ENCODE measurements at regions not wholly inside any gene's neighbourhood (a gene's known extent, or its start where the extent isn't known, plus 50 kb on each side); places are given as distances from the start of the nearest gene placed in this dataset.

DNA sequence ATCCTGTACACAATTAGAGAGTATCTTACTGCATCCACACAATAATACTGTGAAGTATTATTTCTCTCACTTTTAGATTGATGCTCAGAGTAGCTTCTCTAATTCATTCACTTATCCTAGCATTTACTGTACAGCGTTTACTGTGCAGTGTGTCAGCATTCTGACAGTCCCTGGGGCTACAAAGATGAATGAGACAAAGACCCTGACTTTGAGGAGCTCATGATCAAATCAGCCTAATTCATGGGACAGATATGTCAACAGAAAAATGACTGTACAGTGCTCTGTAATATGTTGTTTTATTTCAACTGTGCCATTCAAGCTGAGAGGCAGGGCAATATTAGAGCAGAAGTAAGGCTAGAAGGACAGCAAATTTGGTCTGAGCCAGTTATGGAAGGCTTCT lies 152.5 kb downstream of the ZNF648 start:
- H3K79me2 ChIP-seq (ENCODE audit: insufficient read depth) = no peaks in the 10 kb centered on the region
- no peaks in the 10 kb centered on the region for H3K9me3 ChIP-seq
- H2AFZ ChIP-seq (ENCODE audit: low read depth) = no peak overlapping the region
- 0% methylated on average over 1 of the region's 1 CpG for WGBS (ENCODE audit: low lambda C conversion rate)
- H3K4me2 ChIP-seq = no peak overlapping the region
- no peaks in the 10 kb centered on the region for H3F3A ChIP-seq (replicated peaks; ENCODE audit: insufficient read depth)
- POLR2A ChIA-PET = no interaction called here
- H3K27ac ChIP-seq (ENCODE audit: low read depth in 2 of 2, low read length in 1 of 2) = no peak overlapping the region
- DNase-seq = no peak
- H3K4me3 ChIP-seq (ENCODE audit: low read depth in 2 of 2, low read length in 1 of 2) = no peak overlapping the region
- no peaks in the 10 kb centered on the region for H4K20me1 ChIP-seq (ENCODE audit: insufficient read depth)
- CTCF ChIA-PET = interaction anchor here (0.9 to 1.2 kb wide), 2 partner anchors 172 to 486 kb away, joined by 3 read pairs; no protein-coding TSS in a partner anchor
- H3K4me1 ChIP-seq (ENCODE audit: control insufficient read depth in 1 of 2, insufficient read depth in 2 of 2, low read depth in 1 of 2, low read length in 1 of 2) = no peaks in the 10 kb centered on the region
- no peak overlapping the region for H3K9ac ChIP-seq
- no peaks in the 10 kb centered on the region for H3K9me2 ChIP-seq
- TF ChIP-seq RCOR1 (IDR thresholded peaks at IDR 0.05; ENCODE audit: low read length) (no peak), POLR2AphosphoS5 (IDR thresholded peaks at IDR 0.05; ENCODE audit: low read depth, low read length) (no peak), ELF1 (IDR thresholded peaks at IDR 0.05) (no peak), SMC3 (IDR thresholded peaks at IDR 0.05; ENCODE audit: low read depth, low read length) (no peak), NFIC (IDR thresholded peaks at IDR 0.05; ENCODE audit: borderline replicate concordance) (no peak), RXRA (IDR thresholded peaks at IDR 0.05; ENCODE audit: borderline replicate concordance, low read depth) (no peak)
- H3K36me3 ChIP-seq (replicated peaks in 1 of 2; ENCODE audit: control insufficient read depth in 1 of 2, insufficient read depth in 2 of 2, low read length in 1 of 2) = no peaks in the 10 kb centered on the region
- H3K27me3 ChIP-seq (ENCODE audit: insufficient read depth) = no peaks in the 10 kb centered on the region

DNA sequence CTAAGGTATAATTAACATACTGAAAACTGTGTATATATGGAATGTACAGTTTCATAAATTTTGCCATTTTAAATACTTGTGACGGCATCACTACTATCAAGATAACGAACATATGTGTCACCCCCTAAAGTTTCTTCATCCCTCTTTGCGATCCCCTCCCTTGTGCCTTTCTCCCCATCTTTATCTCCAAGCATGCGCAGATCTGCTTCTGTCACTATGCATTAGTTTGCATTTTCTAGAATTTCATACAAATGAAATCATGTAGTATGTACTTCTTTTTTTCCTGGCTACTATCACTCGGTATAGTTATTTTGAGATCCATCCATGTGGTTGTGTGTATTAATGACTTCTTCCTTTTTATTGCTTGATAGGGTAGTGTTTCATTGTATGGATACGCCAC lies 154.9 kb downstream of the ZNF648 start:
- 28% methylated on average over 6 of the region's 6 CpGs for WGBS (ENCODE audit: low lambda C conversion rate)
- no peak for DNase-seq
- Histone ChIP-seq H3K9me3 (0 out of 2 replicates have a peak, but pooled peaks cover 4% of the 10 kb centered on the region), H3F3A (replicated peaks; ENCODE audit: insufficient read depth) (no peaks in the 10 kb centered on the region), H3K27ac (ENCODE audit: low read depth in 2 of 2, low read length in 1 of 2) (no peak overlapping the region), H2AFZ (ENCODE audit: low read depth) (no peak overlapping the region), H3K9ac (no peak overlapping the region), H3K4me2 (no peak overlapping the region), H3K9me2 (no peaks in the 10 kb centered on the region), H3K36me3 (replicated peaks in 1 of 2; ENCODE audit: control insufficient read depth in 1 of 2, insufficient read depth in 2 of 2, low read length in 1 of 2) (no peaks in the 10 kb centered on the region), H3K27me3 (ENCODE audit: insufficient read depth) (no peaks in the 10 kb centered on the region), H4K20me1 (ENCODE audit: insufficient read depth) (no peaks in the 10 kb centered on the region), H3K4me1 (ENCODE audit: control insufficient read depth in 1 of 2, insufficient read depth in 2 of 2, low read depth in 1 of 2, low read length in 1 of 2) (no peaks in the 10 kb centered on the region), H3K4me3 (ENCODE audit: low read depth in 2 of 2, low read length in 1 of 2) (no peak overlapping the region), H3K79me2 (ENCODE audit: insufficient read depth) (no peaks in the 10 kb centered on the region)
- CTCF ChIA-PET = no interaction called here
- POLR2A ChIA-PET = no interaction called here
- TF ChIP-seq MEF2A (IDR thresholded peaks at IDR 0.05; ENCODE audit: borderline replicate concordance, low read depth) = no peak
- no peak for TF ChIP-seq EZH2phosphoT487 (IDR thresholded peaks at IDR 0.05; ENCODE audit: borderline replicate concordance, low read depth)
- TF ChIP-seq NFIC (IDR thresholded peaks at IDR 0.05; ENCODE audit: borderline replicate concordance) = no peak
- TF ChIP-seq, protein P1, sequence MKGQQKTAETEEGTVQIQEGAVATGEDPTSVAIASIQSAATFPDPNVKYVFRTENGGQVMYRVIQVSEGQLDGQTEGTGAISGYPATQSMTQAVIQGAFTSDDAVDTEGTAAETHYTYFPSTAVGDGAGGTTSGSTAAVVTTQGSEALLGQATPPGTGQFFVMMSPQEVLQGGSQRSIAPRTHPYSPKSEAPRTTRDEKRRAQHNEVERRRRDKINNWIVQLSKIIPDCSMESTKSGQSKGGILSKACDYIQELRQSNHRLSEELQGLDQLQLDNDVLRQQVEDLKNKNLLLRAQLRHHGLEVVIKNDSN (IDR thresholded peaks at IDR 0.05; ENCODE audit: borderline replicate concordance, low read depth) = no peak
- no peak for TF ChIP-seq TEAD4 (IDR thresholded peaks at IDR 0.05; ENCODE audit: borderline replicate concordance, insufficient read depth)
- TF ChIP-seq SMC3 (IDR thresholded peaks at IDR 0.05; ENCODE audit: low read depth, low read length) = no peak
- TF ChIP-seq, protein P2, sequence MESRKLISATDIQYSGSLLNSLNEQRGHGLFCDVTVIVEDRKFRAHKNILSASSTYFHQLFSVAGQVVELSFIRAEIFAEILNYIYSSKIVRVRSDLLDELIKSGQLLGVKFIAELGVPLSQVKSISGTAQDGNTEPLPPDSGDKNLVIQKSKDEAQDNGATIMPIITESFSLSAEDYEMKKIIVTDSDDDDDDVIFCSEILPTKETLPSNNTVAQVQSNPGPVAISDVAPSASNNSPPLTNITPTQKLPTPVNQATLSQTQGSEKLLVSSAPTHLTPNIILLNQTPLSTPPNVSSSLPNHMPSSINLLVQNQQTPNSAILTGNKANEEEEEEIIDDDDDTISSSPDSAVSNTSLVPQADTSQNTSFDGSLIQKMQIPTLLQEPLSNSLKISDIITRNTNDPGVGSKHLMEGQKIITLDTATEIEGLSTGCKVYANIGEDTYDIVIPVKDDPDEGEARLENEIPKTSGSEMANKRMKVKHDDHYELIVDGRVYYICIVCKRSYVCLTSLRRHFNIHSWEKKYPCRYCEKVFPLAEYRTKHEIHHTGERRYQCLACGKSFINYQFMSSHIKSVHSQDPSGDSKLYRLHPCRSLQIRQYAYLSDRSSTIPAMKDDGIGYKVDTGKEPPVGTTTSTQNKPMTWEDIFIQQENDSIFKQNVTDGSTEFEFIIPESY (IDR thresholded peaks at IDR 0.05; ENCODE audit: borderline replicate concordance, low read depth) = no peak
- TF ChIP-seq, protein P3, sequence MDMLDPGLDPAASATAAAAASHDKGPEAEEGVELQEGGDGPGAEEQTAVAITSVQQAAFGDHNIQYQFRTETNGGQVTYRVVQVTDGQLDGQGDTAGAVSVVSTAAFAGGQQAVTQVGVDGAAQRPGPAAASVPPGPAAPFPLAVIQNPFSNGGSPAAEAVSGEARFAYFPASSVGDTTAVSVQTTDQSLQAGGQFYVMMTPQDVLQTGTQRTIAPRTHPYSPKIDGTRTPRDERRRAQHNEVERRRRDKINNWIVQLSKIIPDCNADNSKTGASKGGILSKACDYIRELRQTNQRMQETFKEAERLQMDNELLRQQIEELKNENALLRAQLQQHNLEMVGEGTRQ (IDR thresholded peaks at IDR 0.05; ENCODE audit: borderline replicate concordance, low read depth, low read length) = no peak
- TF ChIP-seq, protein P4, sequence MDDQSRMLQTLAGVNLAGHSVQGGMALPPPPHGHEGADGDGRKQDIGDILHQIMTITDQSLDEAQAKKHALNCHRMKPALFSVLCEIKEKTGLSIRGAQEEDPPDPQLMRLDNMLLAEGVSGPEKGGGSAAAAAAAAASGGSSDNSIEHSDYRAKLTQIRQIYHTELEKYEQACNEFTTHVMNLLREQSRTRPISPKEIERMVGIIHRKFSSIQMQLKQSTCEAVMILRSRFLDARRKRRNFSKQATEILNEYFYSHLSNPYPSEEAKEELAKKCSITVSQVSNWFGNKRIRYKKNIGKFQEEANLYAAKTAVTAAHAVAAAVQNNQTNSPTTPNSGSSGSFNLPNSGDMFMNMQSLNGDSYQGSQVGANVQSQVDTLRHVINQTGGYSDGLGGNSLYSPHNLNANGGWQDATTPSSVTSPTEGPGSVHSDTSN (IDR thresholded peaks at IDR 0.05) = no peak
- TF ChIP-seq RAD21 (IDR thresholded peaks at IDR 0.05; ENCODE audit: low read length) = no peak
- TF ChIP-seq NRF1 (IDR thresholded peaks at IDR 0.05; ENCODE audit: low read depth, low read length) = no peak
- no peak for TF ChIP-seq FOXJ3 (CRISPR knock-in tag; IDR thresholded peaks at IDR 0.05)
- TF ChIP-seq CHD2 (IDR thresholded peaks at IDR 0.05; ENCODE audit: low read length, partially characterized antibody) = no peak
- no peak for TF ChIP-seq SIN3A (IDR thresholded peaks at IDR 0.05; ENCODE audit: borderline replicate concordance, low read depth, low read length)
- TF ChIP-seq, protein P5, sequence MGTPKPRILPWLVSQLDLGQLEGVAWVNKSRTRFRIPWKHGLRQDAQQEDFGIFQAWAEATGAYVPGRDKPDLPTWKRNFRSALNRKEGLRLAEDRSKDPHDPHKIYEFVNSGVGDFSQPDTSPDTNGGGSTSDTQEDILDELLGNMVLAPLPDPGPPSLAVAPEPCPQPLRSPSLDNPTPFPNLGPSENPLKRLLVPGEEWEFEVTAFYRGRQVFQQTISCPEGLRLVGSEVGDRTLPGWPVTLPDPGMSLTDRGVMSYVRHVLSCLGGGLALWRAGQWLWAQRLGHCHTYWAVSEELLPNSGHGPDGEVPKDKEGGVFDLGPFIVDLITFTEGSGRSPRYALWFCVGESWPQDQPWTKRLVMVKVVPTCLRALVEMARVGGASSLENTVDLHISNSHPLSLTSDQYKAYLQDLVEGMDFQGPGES (IDR thresholded peaks at IDR 0.05; ENCODE audit: low read depth, low read length) = no peak
- no peak for TF ChIP-seq POLR2AphosphoS5 (IDR thresholded peaks at IDR 0.05; ENCODE audit: low read depth, low read length)
- no peak for TF ChIP-seq TAF1 (IDR thresholded peaks at IDR 0.05; ENCODE audit: borderline replicate concordance, low read depth, low read length)

Measured in SK-N-SH (cell line).